GM12878 (cell line): ENCODE measurements at regions not wholly inside any gene's neighbourhood (a gene's known extent, or its start where the extent isn't known, plus 50 kb on each side); places are given as distances from the start of the nearest gene placed in this dataset.

Source experiments
- ATAC-seq: fragments of 200-7000 bp; cut with Tn5 transposase; 3 replicates; pipeline ENCODE4 v1.9.1; 2020; ENCODE audit warnings: mild to moderate bottlenecking, moderate library complexity
- BruUV-seq: library from RNA; stranded (reverse); fragments of 400-500 nt; replicated peaks from 2 replicates; lab custom pipeline; 2021; lab: Mats Ljungman, UMichigan
- CTCF ChIA-PET: fragments of 300-600 bp; sonication (Branson Sonifier 250); formaldehyde crosslinking; extraction: SDS; loops from one replicate; lab custom pipeline; 2021; ENCODE audit warnings: inconsistent platforms; lab: Yijun Ruan, JAX
- POLR2A ChIA-PET: fragments of 350-600 bp; formaldehyde crosslinking; extraction: SDS; loops from one replicate; lab custom pipeline; 2021; ENCODE audit warnings: inconsistent platforms; lab: Charles Lee
- RAD21 ChIA-PET: fragments of 300-600 bp; sonication (Branson Sonifier 250); formaldehyde crosslinking; loops from one replicate; lab custom pipeline; 2023; ENCODE audit warnings: antibody characterized with exemption; ENCODE audit not compliant: unreplicated experiment; lab: Charles Lee
- SMC1A ChIA-PET: fragments of 300-600 bp; sonication (Branson Sonifier 250); formaldehyde crosslinking; loops from one replicate; lab custom pipeline; 2023; ENCODE audit not compliant: unreplicated experiment, uncharacterized antibody; lab: Charles Lee
- DNase-seq: peaks from one replicate; pipeline ENCODE4 v3.0.0-alpha.2; 2011; ENCODE audit warnings: low read depth, low spot score
- FAIRE-seq: peaks from 3 replicates; lab custom pipeline; 2011; peaks lifted over from hg19 to GRCh38; lab: Jason Lieb, UNC
- H2AFZ ChIP-seq: 2 replicates; pipeline ENCODE4 v1.6.0; 2011; ENCODE audit warnings: low read depth, low read length, control low read depth; ENCODE audit not compliant: control insufficient read depth
- H3K27ac ChIP-seq: 2 replicates; pipeline ENCODE4 v1.5.1; 2011; ENCODE audit warnings: control low read depth; ENCODE audit not compliant: control insufficient read depth, insufficient read depth
- H3K27me3 ChIP-seq, 2 experiments: replicated peaks in 1 of 2; 2 replicates each; pipeline versions ENCODE4 v1.6.0 to v1.6.1; 2011; ENCODE audit warnings: low read length in 1 of 2; ENCODE audit not compliant: control insufficient read depth in 2 of 2, insufficient read depth in 2 of 2
- H3K36me3 ChIP-seq, 2 experiments: 2 replicates each; pipeline ENCODE4 v1.5.1; 2011; ENCODE audit warnings: low read length in 1 of 2; ENCODE audit not compliant: control insufficient read depth in 2 of 2, insufficient read depth in 2 of 2
- H3K4me1 ChIP-seq: 2 replicates; pipeline ENCODE4 v1.6.1; 2011; ENCODE audit warnings: mild to moderate bottlenecking, low read length, moderate library complexity, mixed read lengths; ENCODE audit not compliant: control insufficient read depth, insufficient read depth
- H3K4me2 ChIP-seq: 2 replicates; pipeline ENCODE4 v1.6.0; 2011; ENCODE audit warnings: control low read depth; ENCODE audit not compliant: control insufficient read depth, insufficient read depth
- H3K4me3 ChIP-seq: fragments of 200-600 bp; sonication (generic); 2 replicates; pipeline ENCODE4 v1.5.1; 2016
- H3K79me2 ChIP-seq: 2 replicates; pipeline ENCODE4 v1.6.0; 2011; ENCODE audit warnings: low read length; ENCODE audit not compliant: control insufficient read depth, insufficient read depth
- H3K9ac ChIP-seq: 2 replicates; pipeline ENCODE4 v1.8.0; 2011; ENCODE audit warnings: low read length, control low read depth, mixed read lengths; ENCODE audit not compliant: control insufficient read depth, insufficient read depth
- H3K9me3 ChIP-seq: replicated peaks from 3 replicates; pipeline ENCODE4 v1.5.1; 2011; ENCODE audit warnings: mild to moderate bottlenecking, low read length; ENCODE audit not compliant: control insufficient read depth, insufficient read depth
- H4K20me1 ChIP-seq: 2 replicates; pipeline ENCODE4 v1.6.0; 2011; ENCODE audit not compliant: control insufficient read depth, insufficient read depth
- ATF7 ChIP-seq: fragments of 450-650 bp; IDR thresholded peaks from 2 replicates; pipeline ENCODE4 v1.6.1; 2016; ENCODE audit warnings: low read depth, mild to moderate bottlenecking
- CHD4 ChIP-seq: fragments of 200-600 bp; sonication (generic); IDR thresholded peaks from 2 replicates; pipeline ENCODE4 v1.6.1; 2016; ENCODE audit warnings: mild to moderate bottlenecking
- CREB1 ChIP-seq: IDR thresholded peaks from 2 replicates; pipeline ENCODE4 v1.6.1; 2012; ENCODE audit warnings: low read depth, mild to moderate bottlenecking, inconsistent platforms
- HDAC6 ChIP-seq: fragments of 200-600 bp; sonication (generic); IDR thresholded peaks from one replicate; pipeline ENCODE4 v1.8.0; 2017; ENCODE audit warnings: antibody characterized with exemption; ENCODE audit not compliant: unreplicated experiment
- IRF4 ChIP-seq: IDR thresholded peaks from 2 replicates; pipeline ENCODE4 v1.6.1; 2011; ENCODE audit warnings: low read depth, low read length
- SIN3A ChIP-seq: IDR thresholded peaks from 2 replicates; pipeline ENCODE4 v1.6.1; 2012; ENCODE audit warnings: low read depth, low read length, improper control_type of control experiment
- SREBF2 ChIP-seq: IDR thresholded peaks from 2 replicates; pipeline ENCODE4 v1.6.1; 2012; ENCODE audit warnings: mild to moderate bottlenecking, low read length
- SUPT20H ChIP-seq: IDR thresholded peaks from 2 replicates; pipeline ENCODE4 v1.6.1; 2011; ENCODE audit warnings: low read depth, mild to moderate bottlenecking, low read length, moderate library complexity, borderline replicate concordance; ENCODE audit not compliant: control insufficient read depth
- TCF12 ChIP-seq: IDR thresholded peaks from 2 replicates; pipeline ENCODE4 v1.6.1; 2011; ENCODE audit warnings: low read depth, mild to moderate bottlenecking, low read length
- YBX1 ChIP-seq: fragments of 450-650 bp; IDR thresholded peaks from 2 replicates; pipeline ENCODE4 v1.6.1; 2016; ENCODE audit warnings: antibody characterized with exemption
- whole genome bisulfite sequencing: methylation state at CpG from one replicate; pipeline ENCODE4 v1.1.6; 2016; ENCODE audit warnings: low lambda C conversion rate; ENCODE audit not compliant: insufficient replicate concordance, insufficient coverage; ENCODE audit errors: missing lambda C conversion rate; 5-methylcytosine and 5-hydroxymethylcytosine counted together
- in situ Hi-C: fragments of 300-500 bp; cut with MboI; formaldehyde crosslinking; loops from 9 replicates; pipeline ENCODE4 v1.14.3; 2018; ENCODE audit warnings: mixed read lengths
- intact Hi-C: fragments of 100-400 bp; cut with micrococcal nuclease; formaldehyde crosslinking; loops from one replicate; pipeline ENCODE4 v1.14.2; 2022; ENCODE audit not compliant: unreplicated experiment
- TF ChIP-seq, protein P1 (sequence below), 3 experiments: IDR thresholded peaks in 2 of 3; conservative IDR thresholded peaks in 1 of 3; 2 replicates each; pipeline ENCODE4 v1.5.1; 2011; ENCODE audit warnings: low read depth in 3 of 3, low read length in 3 of 3, mild to moderate bottlenecking in 3 of 3, control low read depth in 2 of 3, moderate library complexity in 2 of 3, inconsistent platforms in 1 of 3, mixed read lengths in 1 of 3; ENCODE audit not compliant: control insufficient read depth in 2 of 3, insufficient read depth in 1 of 3; ENCODE audit errors: extremely low read depth in 1 of 3
- TF ChIP-seq, protein P2 (sequence below): IDR thresholded peaks from 2 replicates; pipeline ENCODE4 v1.6.1; 2011; ENCODE audit warnings: mild to moderate bottlenecking, low read depth, low read length, moderate library complexity; ENCODE audit not compliant: insufficient replicate concordance
- TF ChIP-seq, protein P3 (sequence below): fragments of 450-650 bp; IDR thresholded peaks from 2 replicates; pipeline ENCODE4 v1.6.1; 2017; ENCODE audit warnings: mild to moderate bottlenecking, low read depth, inconsistent platforms; ENCODE audit not compliant: poor library complexity, severe bottlenecking
- TF ChIP-seq, protein P4 (sequence below): fragments of 450-650 bp; IDR thresholded peaks from 2 replicates; pipeline ENCODE4 v1.6.1; 2017; ENCODE audit warnings: borderline replicate concordance
- TF ChIP-seq, protein P5 (sequence below): IDR thresholded peaks from 2 replicates; pipeline ENCODE4 v1.6.1; 2011; ENCODE audit warnings: borderline replicate concordance, low read depth, mild to moderate bottlenecking, moderate library complexity, mixed read lengths, low read length; ENCODE audit not compliant: insufficient read depth; ENCODE audit errors: extremely low read length

DNA sequence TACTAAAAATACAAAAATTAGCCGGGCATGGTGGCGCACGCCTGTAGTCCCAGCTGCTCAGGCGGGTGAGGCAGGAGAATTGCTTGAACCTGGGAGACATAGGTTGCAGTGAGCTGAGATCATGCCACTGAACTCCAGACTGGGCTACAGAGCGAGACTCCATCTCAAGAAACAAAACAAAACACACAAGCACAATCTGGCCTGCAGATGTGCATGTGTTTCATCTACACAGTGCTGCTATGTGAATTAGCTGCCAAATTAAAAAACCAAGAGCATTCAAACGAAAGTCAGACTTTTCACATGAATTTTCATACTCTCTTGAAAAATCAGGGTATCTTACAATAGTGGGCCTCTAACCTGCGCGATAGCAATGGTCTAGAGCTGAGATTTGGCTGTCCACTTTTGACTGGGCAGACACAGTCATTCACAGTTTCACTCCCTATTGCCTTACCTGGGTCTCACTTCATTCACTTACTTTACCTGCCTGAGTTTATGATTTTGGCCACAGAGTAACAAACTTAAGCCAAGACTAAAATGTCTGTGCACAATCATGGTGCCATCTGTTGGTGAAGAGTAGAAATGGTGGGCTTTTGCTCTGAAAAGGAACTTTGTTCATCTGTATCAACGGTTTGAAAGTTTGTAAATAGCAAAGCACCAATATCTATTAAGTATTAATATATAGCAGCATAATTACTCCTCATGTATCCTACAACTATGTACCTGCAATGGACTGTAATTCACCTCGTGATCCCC is 138.5 kb upstream of the UST start (continued):
- TF ChIP-seq, protein P1, sequence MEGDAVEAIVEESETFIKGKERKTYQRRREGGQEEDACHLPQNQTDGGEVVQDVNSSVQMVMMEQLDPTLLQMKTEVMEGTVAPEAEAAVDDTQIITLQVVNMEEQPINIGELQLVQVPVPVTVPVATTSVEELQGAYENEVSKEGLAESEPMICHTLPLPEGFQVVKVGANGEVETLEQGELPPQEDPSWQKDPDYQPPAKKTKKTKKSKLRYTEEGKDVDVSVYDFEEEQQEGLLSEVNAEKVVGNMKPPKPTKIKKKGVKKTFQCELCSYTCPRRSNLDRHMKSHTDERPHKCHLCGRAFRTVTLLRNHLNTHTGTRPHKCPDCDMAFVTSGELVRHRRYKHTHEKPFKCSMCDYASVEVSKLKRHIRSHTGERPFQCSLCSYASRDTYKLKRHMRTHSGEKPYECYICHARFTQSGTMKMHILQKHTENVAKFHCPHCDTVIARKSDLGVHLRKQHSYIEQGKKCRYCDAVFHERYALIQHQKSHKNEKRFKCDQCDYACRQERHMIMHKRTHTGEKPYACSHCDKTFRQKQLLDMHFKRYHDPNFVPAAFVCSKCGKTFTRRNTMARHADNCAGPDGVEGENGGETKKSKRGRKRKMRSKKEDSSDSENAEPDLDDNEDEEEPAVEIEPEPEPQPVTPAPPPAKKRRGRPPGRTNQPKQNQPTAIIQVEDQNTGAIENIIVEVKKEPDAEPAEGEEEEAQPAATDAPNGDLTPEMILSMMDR (IDR thresholded peaks at IDR 0.05 in 2 of 3, conservative IDR thresholded peaks at IDR 0.05 in 1 of 3; ENCODE audit: control insufficient read depth in 2 of 3, extremely low read depth in 1 of 3, insufficient read depth in 1 of 3, low read depth in 3 of 3, low read length in 3 of 3), result peak; percentile 22 to 50 (median 45); a peak in 5 of 6 replicates
- TF ChIP-seq TCF12, result no peak

DNA sequence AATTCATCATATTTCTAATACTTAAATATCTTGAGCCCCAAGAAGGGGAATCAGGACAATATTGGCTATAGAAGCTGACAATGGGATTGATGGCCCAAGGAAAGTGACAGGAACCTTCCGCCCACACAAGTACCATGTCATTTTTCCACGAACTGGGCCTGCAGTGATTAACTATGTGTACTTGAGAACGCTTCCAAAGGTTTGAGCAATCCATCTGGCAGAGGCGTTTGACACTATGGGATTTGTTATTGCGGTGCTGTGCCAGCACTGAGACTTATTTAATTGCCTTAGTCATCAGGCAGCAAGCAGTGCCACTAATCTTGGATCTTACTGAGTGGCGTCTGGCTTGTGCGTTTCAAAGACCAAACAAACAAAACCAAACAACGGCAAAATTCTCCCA is 135.6 kb upstream of the UST start:
- FAIRE-seq, result no peak
- H3K4me2 ChIP-seq, result no peak overlapping the region
- no peak for TF ChIP-seq IRF4
- TF ChIP-seq, protein P2, sequence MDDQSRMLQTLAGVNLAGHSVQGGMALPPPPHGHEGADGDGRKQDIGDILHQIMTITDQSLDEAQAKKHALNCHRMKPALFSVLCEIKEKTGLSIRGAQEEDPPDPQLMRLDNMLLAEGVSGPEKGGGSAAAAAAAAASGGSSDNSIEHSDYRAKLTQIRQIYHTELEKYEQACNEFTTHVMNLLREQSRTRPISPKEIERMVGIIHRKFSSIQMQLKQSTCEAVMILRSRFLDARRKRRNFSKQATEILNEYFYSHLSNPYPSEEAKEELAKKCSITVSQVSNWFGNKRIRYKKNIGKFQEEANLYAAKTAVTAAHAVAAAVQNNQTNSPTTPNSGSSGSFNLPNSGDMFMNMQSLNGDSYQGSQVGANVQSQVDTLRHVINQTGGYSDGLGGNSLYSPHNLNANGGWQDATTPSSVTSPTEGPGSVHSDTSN, result no peak
- TF ChIP-seq SUPT20H, result no peak
- TF ChIP-seq, protein P3, sequence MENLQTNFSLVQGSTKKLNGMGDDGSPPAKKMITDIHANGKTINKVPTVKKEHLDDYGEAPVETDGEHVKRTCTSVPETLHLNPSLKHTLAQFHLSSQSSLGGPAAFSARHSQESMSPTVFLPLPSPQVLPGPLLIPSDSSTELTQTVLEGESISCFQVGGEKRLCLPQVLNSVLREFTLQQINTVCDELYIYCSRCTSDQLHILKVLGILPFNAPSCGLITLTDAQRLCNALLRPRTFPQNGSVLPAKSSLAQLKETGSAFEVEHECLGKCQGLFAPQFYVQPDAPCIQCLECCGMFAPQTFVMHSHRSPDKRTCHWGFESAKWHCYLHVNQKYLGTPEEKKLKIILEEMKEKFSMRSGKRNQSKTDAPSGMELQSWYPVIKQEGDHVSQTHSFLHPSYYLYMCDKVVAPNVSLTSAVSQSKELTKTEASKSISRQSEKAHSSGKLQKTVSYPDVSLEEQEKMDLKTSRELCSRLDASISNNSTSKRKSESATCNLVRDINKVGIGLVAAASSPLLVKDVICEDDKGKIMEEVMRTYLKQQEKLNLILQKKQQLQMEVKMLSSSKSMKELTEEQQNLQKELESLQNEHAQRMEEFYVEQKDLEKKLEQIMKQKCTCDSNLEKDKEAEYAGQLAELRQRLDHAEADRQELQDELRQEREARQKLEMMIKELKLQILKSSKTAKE, result no peak
- no peak for TF ChIP-seq HDAC6
- no peak for TF ChIP-seq CREB1
- TF ChIP-seq CHD4, result no peak
- TF ChIP-seq ATF7, result no peak
- TF ChIP-seq YBX1, result no peak
- TF ChIP-seq, protein P4, sequence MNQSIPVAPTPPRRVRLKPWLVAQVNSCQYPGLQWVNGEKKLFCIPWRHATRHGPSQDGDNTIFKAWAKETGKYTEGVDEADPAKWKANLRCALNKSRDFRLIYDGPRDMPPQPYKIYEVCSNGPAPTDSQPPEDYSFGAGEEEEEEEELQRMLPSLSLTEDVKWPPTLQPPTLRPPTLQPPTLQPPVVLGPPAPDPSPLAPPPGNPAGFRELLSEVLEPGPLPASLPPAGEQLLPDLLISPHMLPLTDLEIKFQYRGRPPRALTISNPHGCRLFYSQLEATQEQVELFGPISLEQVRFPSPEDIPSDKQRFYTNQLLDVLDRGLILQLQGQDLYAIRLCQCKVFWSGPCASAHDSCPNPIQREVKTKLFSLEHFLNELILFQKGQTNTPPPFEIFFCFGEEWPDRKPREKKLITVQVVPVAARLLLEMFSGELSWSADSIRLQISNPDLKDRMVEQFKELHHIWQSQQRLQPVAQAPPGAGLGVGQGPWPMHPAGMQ, result no peak
- TF ChIP-seq, protein P5, sequence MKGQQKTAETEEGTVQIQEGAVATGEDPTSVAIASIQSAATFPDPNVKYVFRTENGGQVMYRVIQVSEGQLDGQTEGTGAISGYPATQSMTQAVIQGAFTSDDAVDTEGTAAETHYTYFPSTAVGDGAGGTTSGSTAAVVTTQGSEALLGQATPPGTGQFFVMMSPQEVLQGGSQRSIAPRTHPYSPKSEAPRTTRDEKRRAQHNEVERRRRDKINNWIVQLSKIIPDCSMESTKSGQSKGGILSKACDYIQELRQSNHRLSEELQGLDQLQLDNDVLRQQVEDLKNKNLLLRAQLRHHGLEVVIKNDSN, result no peak
- no peak for TF ChIP-seq SREBF2
- TF ChIP-seq SIN3A, result no peak

More for the DNA sequence above, 135.6 kb upstream of the UST start:
- Histone ChIP-seq H2AFZ (no peak overlapping the region), H3K4me1 (no peaks in the 10 kb centered on the region), H3K4me3 (no peak overlapping the region), H3K27me3 (no peaks in the 10 kb centered on the region), H4K20me1 (no peaks in the 10 kb centered on the region), H3K9me3 (no peaks in the 10 kb centered on the region), H3K27ac (no peak overlapping the region), H3K79me2 (no peaks in the 10 kb centered on the region), H3K36me3 (no peaks in the 10 kb centered on the region), H3K9ac (no peak overlapping the region)
- CTCF ChIA-PET, result no interaction called here
- SMC1A ChIA-PET, result interaction anchor here (1.6 kb wide), 1 partner anchor 9 kb away, joined by 4 read pairs; no protein-coding TSS in a partner anchor
- RAD21 ChIA-PET, result no interaction called here
- intact Hi-C loops (no loop called here), in situ Hi-C loops (no loop called here)
- BruUV-seq, result no TSS peak
- DNase-seq (no peak), ATAC-seq (no peak)
- 55% methylated on average over 8 of the region's 8 CpGs for WGBS
- POLR2A ChIA-PET, result interaction anchor here (1.3 kb wide), 1 partner anchor 18 kb away, joined by 3 read pairs; no protein-coding TSS in a partner anchor
